Peyer's patch (tissue), 4 donors: ENCODE measurements at regions not wholly inside any gene's neighbourhood (a gene's known extent, or its start where the extent isn't known, plus 50 kb on each side); places are given as distances from the start of the nearest gene placed in this dataset.

Source experiments
- CTCF ChIP-seq, 6 experiments: fragments of 450-650 bp in 4 of 6; fragments of 200-600 bp in 2 of 6; sonication (generic) in 1 of 6; IDR thresholded peaks; one replicate each; pipeline ENCODE4 v1.5.1; 2017 to 2019; ENCODE audit warnings: antibody characterized with exemption in 6 of 6, mild to moderate bottlenecking in 3 of 6, moderate library complexity in 1 of 6
- POLR2A ChIP-seq, 2 donors: fragments of 450-650 bp; IDR thresholded peaks; one replicate each; pipeline ENCODE4 v1.5.1; 2017; ENCODE audit warnings: antibody characterized with exemption in 2 of 2, mild to moderate bottlenecking in 2 of 2, moderate library complexity in 2 of 2

GRCh38 chr21:25149022-25149421, 458.3 kb downstream of the MRPL39 start:
- TF ChIP-seq POLR2A (IDR thresholded peaks at IDR 0.05) (no peak), CTCF (IDR thresholded peaks at IDR 0.05) (no peak)
